ENCODE measurements at regions not wholly inside any gene's neighbourhood (a gene's known extent, or its start where the extent isn't known, plus 50 kb on each side); places are given as distances from the start of the nearest gene placed in this dataset.

DNA sequence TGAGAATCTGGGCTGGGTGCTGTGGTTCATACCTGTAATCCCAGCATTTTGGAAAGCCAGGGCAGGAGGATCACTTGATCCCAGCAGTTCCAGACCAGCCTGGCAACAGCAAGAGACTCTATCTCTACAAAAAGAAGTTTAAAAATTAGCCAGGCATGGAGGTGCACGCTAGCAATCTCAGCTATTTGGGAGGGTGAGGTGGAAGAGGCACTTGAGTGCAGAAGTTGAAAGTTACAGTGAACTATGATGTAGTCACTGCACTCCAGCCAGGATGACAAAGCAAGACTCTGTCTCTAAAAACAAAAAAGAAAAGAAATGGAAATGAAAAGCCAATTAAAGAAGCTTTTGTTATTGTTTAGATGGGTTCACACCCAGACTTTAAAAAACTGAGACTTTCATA, 131.6 kb upstream of the RASA1 start (continued):
- TF ChIP-seq ZNF281 (CRISPR knock-in tag; IDR thresholded peaks at IDR 0.05) (no peak), AR (CRISPR knock-in tag; IDR thresholded peaks at IDR 0.05) (no peak), FOXP4 (CRISPR knock-in tag; IDR thresholded peaks at IDR 0.05) (no peak), PRDM15 (CRISPR knock-in tag; IDR thresholded peaks at IDR 0.05) (no peak), ZNF121 (CRISPR knock-in tag; IDR thresholded peaks at IDR 0.05) (no peak), NR2C2 (CRISPR knock-in tag; IDR thresholded peaks at IDR 0.05) (no peak), CREB1 (CRISPR knock-in tag; IDR thresholded peaks at IDR 0.05) (no peak)
- TF ChIP-seq, protein P1, sequence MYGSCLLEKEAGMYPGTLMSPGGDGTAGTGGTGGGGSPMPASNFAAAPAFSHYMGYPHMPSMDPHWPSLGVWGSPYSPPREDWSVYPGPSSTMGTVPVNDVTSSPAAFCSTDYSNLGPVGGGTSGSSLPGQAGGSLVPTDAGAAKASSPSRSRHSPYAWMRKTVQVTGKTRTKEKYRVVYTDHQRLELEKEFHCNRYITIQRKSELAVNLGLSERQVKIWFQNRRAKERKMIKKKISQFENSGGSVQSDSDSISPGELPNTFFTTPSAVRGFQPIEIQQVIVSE (CRISPR knock-in tag; IDR thresholded peaks at IDR 0.05; ENCODE audit: borderline replicate concordance): no peak

DNA sequence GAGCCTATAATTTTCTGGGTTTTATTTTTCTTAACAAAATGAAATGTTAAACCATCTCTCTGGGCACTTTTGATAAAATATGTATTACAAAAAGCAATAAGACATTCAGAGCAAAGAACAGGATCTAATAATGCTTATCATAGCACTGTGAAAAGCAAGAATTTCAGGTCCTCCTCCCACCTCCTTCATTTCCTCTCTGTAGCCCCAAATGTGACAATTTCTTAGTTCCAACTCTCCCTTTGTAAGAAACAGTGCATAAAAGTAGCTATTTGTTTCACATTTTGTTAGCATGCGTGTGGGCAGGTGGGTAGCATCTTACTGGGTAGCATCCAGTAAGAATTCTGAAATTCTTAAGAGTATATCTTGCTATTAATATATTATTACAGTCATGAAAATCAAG, 130.9 kb upstream of the RASA1 start:
- CTCF ChIA-PET: no interaction called here
- Mint-ChIP-seq H3K4me1 (peaks cover 13% of the 10 kb centered on the region), H3K9me3 (peaks cover 8% of the 10 kb centered on the region), H3K27ac (no peak overlapping the region), H3K36me3 (no peaks in the 10 kb centered on the region), H3K27me3 (ENCODE audit: low read depth) (no peaks in the 10 kb centered on the region), H3K4me3 (no peak overlapping the region)
- POLR2A ChIA-PET: no interaction called here
- no peak for DNase-seq (ENCODE audit: low spot score)
- no peak for ATAC-seq
- no peak for TF ChIP-seq OVOL2 (CRISPR knock-in tag; IDR thresholded peaks at IDR 0.05; ENCODE audit: borderline replicate concordance)
- TF ChIP-seq, protein P1 (CRISPR knock-in tag; IDR thresholded peaks at IDR 0.05; ENCODE audit: borderline replicate concordance): no peak
- no peak for TF ChIP-seq ZNF263 (CRISPR knock-in tag; IDR thresholded peaks at IDR 0.05; ENCODE audit: low read depth)
- no peak for TF ChIP-seq ETV6 (CRISPR knock-in tag; IDR thresholded peaks at IDR 0.05)
- TF ChIP-seq, protein P2, sequence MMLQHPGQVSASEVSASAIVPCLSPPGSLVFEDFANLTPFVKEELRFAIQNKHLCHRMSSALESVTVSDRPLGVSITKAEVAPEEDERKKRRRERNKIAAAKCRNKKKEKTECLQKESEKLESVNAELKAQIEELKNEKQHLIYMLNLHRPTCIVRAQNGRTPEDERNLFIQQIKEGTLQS (CRISPR knock-in tag; conservative IDR thresholded peaks at IDR 0.05): no peak
- TF ChIP-seq PRRX2 (CRISPR knock-in tag; IDR thresholded peaks at IDR 0.05): no peak
- no peak for TF ChIP-seq ERG (CRISPR knock-in tag; IDR thresholded peaks at IDR 0.05)
- TF ChIP-seq MAX (CRISPR knock-in tag; IDR thresholded peaks at IDR 0.05): no peak
- no peak for TF ChIP-seq FOXK1 (CRISPR knock-in tag; IDR thresholded peaks at IDR 0.05)
- no peak for TF ChIP-seq IRF1 (CRISPR knock-in tag; IDR thresholded peaks at IDR 0.05)
- TF ChIP-seq, protein P3, sequence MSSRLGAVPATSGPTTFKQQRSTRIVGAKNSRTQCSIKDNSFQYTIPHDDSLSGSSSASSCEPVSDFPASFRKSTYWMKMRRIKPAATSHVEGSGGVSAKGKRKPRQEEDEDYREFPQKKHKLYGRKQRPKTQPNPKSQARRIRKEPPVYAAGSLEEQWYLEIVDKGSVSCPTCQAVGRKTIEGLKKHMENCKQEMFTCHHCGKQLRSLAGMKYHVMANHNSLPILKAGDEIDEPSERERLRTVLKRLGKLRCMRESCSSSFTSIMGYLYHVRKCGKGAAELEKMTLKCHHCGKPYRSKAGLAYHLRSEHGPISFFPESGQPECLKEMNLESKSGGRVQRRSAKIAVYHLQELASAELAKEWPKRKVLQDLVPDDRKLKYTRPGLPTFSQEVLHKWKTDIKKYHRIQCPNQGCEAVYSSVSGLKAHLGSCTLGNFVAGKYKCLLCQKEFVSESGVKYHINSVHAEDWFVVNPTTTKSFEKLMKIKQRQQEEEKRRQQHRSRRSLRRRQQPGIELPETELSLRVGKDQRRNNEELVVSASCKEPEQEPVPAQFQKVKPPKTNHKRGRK (CRISPR knock-in tag; IDR thresholded peaks at IDR 0.05; ENCODE audit: borderline replicate concordance): no peak
- TF ChIP-seq ELF4 (CRISPR knock-in tag; IDR thresholded peaks at IDR 0.05; ENCODE audit: low read depth): no peak
